HG03135 (cell line): ENCODE measurements at regions not wholly inside any gene's neighbourhood (a gene's known extent, or its start where the extent isn't known, plus 50 kb on each side); places are given as distances from the start of the nearest gene placed in this dataset.
"Not testable (repeated sequence)": the region's sequence is repeated elsewhere in the genome, so short reads cannot be mapped to it uniquely, and the experiment has no call there.

Experiments used
- ATAC-seq: cut with Tn5 transposase; IDR thresholded peaks from one replicate; pipeline ENCODE4 v1.9.1; 2021; ENCODE audit warnings: mild to moderate bottlenecking, moderate library complexity; ENCODE audit not compliant: unreplicated experiment

GRCh38 chr2:61679096-61679495, 140.9 kb upstream of the XPO1 start:
- no peak for ATAC-seq

- ATAC-seq = no peak
Measured at GRCh38 chr2:61677942-61678341, 139.8 kb upstream of the XPO1 start.

GRCh38 chr2:61677306-61677705, 139.2 kb upstream of the XPO1 start:
- no peak for ATAC-seq

- ATAC-seq = no peak
Measured at GRCh38 chr2:61675204-61675603, 137.0 kb upstream of the XPO1 start.

GRCh38 chr2:61671561-61672315, 133.6 kb upstream of the XPO1 start:
- no peak for ATAC-seq

GRCh38 chr2:61670591-61671501, 132.7 kb upstream of the XPO1 start:
- peak; percentile 58 for ATAC-seq

- no peak for ATAC-seq
Measured at GRCh38 chr2:61664190-61664589, 126.0 kb upstream of the XPO1 start.

- ATAC-seq = no peak
Measured at GRCh38 chr2:61662990-61663389, 124.8 kb upstream of the XPO1 start.

GRCh38 chr2:61660511-61661388, 122.6 kb upstream of the XPO1 start:
- no peak for ATAC-seq

GRCh38 chr2:61658841-61659780, 121.0 kb upstream of the XPO1 start:
- ATAC-seq = no peak

GRCh38 chr2:61649946-61650345, 111.8 kb upstream of the XPO1 start:
- ATAC-seq = not testable (repeated sequence)

GRCh38 chr2:61649021-61649420, 110.9 kb upstream of the XPO1 start:
- ATAC-seq = no peak

GRCh38 chr2:61647044-61647443, 108.9 kb upstream of the XPO1 start:
- no peak for ATAC-seq

- no peak for ATAC-seq
Measured at GRCh38 chr2:61645911-61646310, 107.8 kb upstream of the XPO1 start.

- ATAC-seq = not testable (repeated sequence)
Measured at GRCh38 chr2:61643153-61643552, 105.0 kb upstream of the XPO1 start.

GRCh38 chr2:61640406-61640805, 102.2 kb upstream of the XPO1 start:
- no peak for ATAC-seq

- ATAC-seq = no peak
Measured at GRCh38 chr2:61639721-61640120, 101.6 kb upstream of the XPO1 start.

- no peak for ATAC-seq
Measured at GRCh38 chr2:61636686-61637085, 98.5 kb upstream of the XPO1 start.

- no peak for ATAC-seq
Measured at GRCh38 chr2:61634512-61634911, 96.4 kb upstream of the XPO1 start.

GRCh38 chr2:61633250-61633649, 95.1 kb upstream of the XPO1 start:
- ATAC-seq = no peak
